Right lobe of liver (tissue), 4 donors: ENCODE measurements at regions not wholly inside any gene's neighbourhood (a gene's known extent, or its start where the extent isn't known, plus 50 kb on each side); places are given as distances from the start of the nearest gene placed in this dataset.

Experiments
- CTCF ChIP-seq, 4 donors: fragments of 200-600 bp in 3 of 4; fragments of 450-650 bp in 1 of 4; IDR thresholded peaks; one replicate each; pipeline versions ENCODE4 v1.5.1 to v1.8.0; 2016 to 2022; ENCODE audit warnings: antibody characterized with exemption in 4 of 4, mild to moderate bottlenecking in 2 of 4
- POLR2A ChIP-seq: fragments of 450-650 bp; IDR thresholded peaks from one replicate; pipeline ENCODE4 v1.6.1; 2017; ENCODE audit warnings: antibody characterized with exemption, mild to moderate bottlenecking
- donor health status: DM: no; HTN: no; CAD: no.
- donor health status: DM: no; HTN: no; CAD: no.
- donor health status: DM: no; HTN: yes; CAD: no.

GRCh38 chr22:22773979-22774604 lies 113.5 kb upstream of the IGLL5 start:
- TF ChIP-seq POLR2A: no peak
- TF ChIP-seq CTCF (IDR thresholded peaks at IDR 0.05): no peak
